Kidney epithelial cell (primary cell): ENCODE measurements at regions not wholly inside any gene's neighbourhood (a gene's known extent, or its start where the extent isn't known, plus 50 kb on each side); places are given as distances from the start of the nearest gene placed in this dataset.
"Not testable (repeated sequence)": the region's sequence is repeated elsewhere in the genome, so short reads cannot be mapped to it uniquely, and the experiment has no call there.

Experiments
- DNase-seq: peaks from one replicate; pipeline ENCODE4 v3.0.0-alpha.2; 2010; ENCODE audit warnings: low read depth
- H3K27me3 ChIP-seq: 2 replicates; pipeline ENCODE4 v1.6.0; 2011; ENCODE audit warnings: low read length; ENCODE audit not compliant: control insufficient read depth, insufficient read depth
- H3K36me3 ChIP-seq: 2 replicates; pipeline ENCODE4 v1.5.1; 2011; ENCODE audit warnings: low read length; ENCODE audit not compliant: control insufficient read depth, insufficient read depth
- H3K4me3 ChIP-seq: 2 replicates; pipeline ENCODE4 v1.5.1; 2011; ENCODE audit warnings: low read depth, mild to moderate bottlenecking, control low read depth, low read length
- CTCF ChIP-seq: IDR thresholded peaks from 2 replicates; pipeline ENCODE4 v1.5.1; 2011; ENCODE audit warnings: mild to moderate bottlenecking, moderate library complexity, low read length, control low read depth, inconsistent platforms; ENCODE audit not compliant: insufficient read depth, poor library complexity, severe bottlenecking

GRCh38 chr10:117457071-117457810 lies 82.0 kb upstream of the PDZD8 start:
- no peak overlapping the region for H3K4me3 ChIP-seq
- DNase-seq: no peak
- H3K27me3 ChIP-seq: no peaks in the 10 kb centered on the region
- no peaks in the 10 kb centered on the region for H3K36me3 ChIP-seq
- no peak for TF ChIP-seq CTCF

DNA sequence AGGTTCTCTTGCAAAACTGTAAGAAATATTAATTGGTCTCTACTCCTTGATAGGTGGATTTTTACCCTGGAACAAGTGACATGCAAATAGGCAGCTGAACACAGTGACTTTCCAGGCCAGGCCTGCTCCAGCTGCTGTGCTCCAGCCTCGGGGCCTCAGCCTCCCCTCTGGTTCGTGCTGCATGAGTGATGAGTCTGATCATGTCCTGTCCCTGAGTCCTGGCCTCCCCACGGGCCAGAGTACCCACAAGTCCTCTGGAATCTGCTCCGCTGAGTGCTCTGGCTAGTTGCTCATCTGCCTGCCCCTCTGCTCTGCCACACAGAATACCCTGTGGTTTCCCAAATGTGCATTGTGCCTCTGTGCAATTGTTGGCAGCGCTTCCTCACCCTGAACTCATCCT lies 80.1 kb upstream of the PDZD8 start:
- no peak overlapping the region for H3K4me3 ChIP-seq
- TF ChIP-seq CTCF: no peak

GRCh38 chr10:117454502-117454901 lies 79.3 kb upstream of the PDZD8 start:
- no peak for DNase-seq
- no peak for TF ChIP-seq CTCF
- no peaks in the 10 kb centered on the region for H3K27me3 ChIP-seq

More for the DNA sequence above, 80.1 kb upstream of the PDZD8 start:
- H3K36me3 ChIP-seq: no peaks in the 10 kb centered on the region
- no peak for DNase-seq
- H3K27me3 ChIP-seq: no peaks in the 10 kb centered on the region

DNA sequence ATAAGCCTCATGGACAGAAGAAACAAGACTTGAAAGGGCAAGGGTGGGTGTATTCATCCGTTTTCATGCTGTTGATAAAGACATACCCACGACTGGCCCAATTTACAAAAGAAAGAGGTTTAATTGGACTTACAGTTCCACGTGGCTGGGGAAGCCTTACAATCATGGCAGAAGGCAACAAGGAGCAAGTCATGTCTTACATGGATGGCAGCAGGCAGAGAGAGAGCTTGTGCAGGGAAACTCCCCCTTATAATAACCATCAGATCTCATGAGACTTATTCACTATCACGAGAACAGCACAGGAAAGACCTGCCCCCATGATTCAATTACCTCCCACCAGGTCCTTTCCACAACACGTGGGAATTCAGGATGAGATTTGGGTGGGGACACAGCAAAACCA lies 78.2 kb upstream of the PDZD8 start:
- not testable (repeated sequence) for H3K4me3 ChIP-seq, H3K36me3 ChIP-seq, DNase-seq, H3K27me3 ChIP-seq

More at GRCh38 chr10:117454502-117454901, 79.3 kb upstream of the PDZD8 start:
- Histone ChIP-seq H3K4me3 (no peak overlapping the region), H3K36me3 (no peaks in the 10 kb centered on the region)

GRCh38 chr10:117450940-117451339 lies 75.7 kb upstream of the PDZD8 start:
- DNase-seq: no peak
- Histone ChIP-seq H3K27me3 (no peaks in the 10 kb centered on the region), H3K4me3 (no peak overlapping the region), H3K36me3 (no peaks in the 10 kb centered on the region)
- TF ChIP-seq CTCF: no peak

DNA sequence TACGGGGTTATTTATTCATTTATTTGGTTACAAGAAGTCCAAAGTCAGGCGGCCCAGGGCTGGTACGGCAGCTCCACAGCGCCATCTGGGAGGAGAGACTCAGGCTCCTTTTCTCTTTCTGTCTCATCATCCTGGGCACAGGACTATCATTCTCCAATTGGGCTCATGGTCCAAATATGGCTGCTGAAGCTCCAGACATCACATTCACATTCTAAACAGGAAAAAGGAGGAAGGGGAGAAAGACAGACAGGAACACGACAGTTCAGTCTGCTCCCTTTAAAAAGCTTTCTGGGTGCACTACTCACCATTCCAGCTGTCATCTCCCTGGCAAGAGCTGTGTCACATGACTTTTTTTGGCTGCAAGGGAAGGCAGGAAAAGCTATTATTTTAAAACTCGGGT lies 74.4 kb upstream of the PDZD8 start:
- Histone ChIP-seq H3K27me3 (no peaks in the 10 kb centered on the region), H3K36me3 (no peaks in the 10 kb centered on the region), H3K4me3 (no peak overlapping the region)
- no peak for TF ChIP-seq CTCF
- DNase-seq: no peak
